Hepatocyte (in vitro differentiated cells): ENCODE measurements at regions not wholly inside any gene's neighbourhood (a gene's known extent, or its start where the extent isn't known, plus 50 kb on each side); places are given as distances from the start of the nearest gene placed in this dataset.

Experiments
- CTCF ChIP-seq: fragments of 200-600 bp; sonication (generic); IDR thresholded peaks from 2 replicates; pipeline ENCODE4 v1.5.1; 2016; ENCODE audit warnings: antibody characterized with exemption, mild to moderate bottlenecking; ENCODE audit not compliant: poor library complexity
- EZH2 ChIP-seq: fragments of 200-600 bp; sonication (generic); IDR thresholded peaks from 2 replicates; pipeline ENCODE4 v1.6.1; 2016; ENCODE audit warnings: antibody characterized with exemption, mild to moderate bottlenecking, borderline replicate concordance

GRCh38 chr5:100108883-100109282, 426.3 kb upstream of the FAM174A start:
- TF ChIP-seq CTCF (no peak), EZH2 (no peak)
